Mesenteric fat pad (tissue), 1 donor: ENCODE measurements at regions not wholly inside any gene's neighbourhood (a gene's known extent, or its start where the extent isn't known, plus 50 kb on each side); places are given as distances from the start of the nearest gene placed in this dataset.

Source experiments
- DNase-seq: peaks from one replicate; pipeline ENCODE4 v3.0.0-alpha.2; 2020; ENCODE audit warnings: low spot score
- donor health status: DM: yes; HTN: yes; CAD: no.

- peak; percentile 75 for DNase-seq
These were observed 154.4 kb upstream of the COL5A1 start for GRCh38 chr9:134487066-134487710.

- DNase-seq: peak; percentile 89
These were observed 153.0 kb upstream of the COL5A1 start for GRCh38 chr9:134488331-134489280.

GRCh38 chr9:134489621-134490408 is 151.8 kb upstream of the COL5A1 start:
- peak; percentile 84 for DNase-seq

GRCh38 chr9:134490446-134490845 is 151.2 kb upstream of the COL5A1 start:
- DNase-seq: peak; percentile 57

- DNase-seq: peak; percentile 83
These were observed 150.3 kb upstream of the COL5A1 start for GRCh38 chr9:134491196-134491835.

- DNase-seq: peak; percentile 87
These were observed 149.7 kb upstream of the COL5A1 start for GRCh38 chr9:134491856-134492255.

- DNase-seq: peak; percentile 88
These were observed 149.3 kb upstream of the COL5A1 start for GRCh38 chr9:134492281-134492691.

- peak; percentile 72 for DNase-seq
These were observed 148.7 kb upstream of the COL5A1 start for GRCh38 chr9:134492721-134493460.

- peak; percentile 75 for DNase-seq
These were observed 147.9 kb upstream of the COL5A1 start for GRCh38 chr9:134493461-134494272.

- DNase-seq: peak; percentile 55
These were observed 147.3 kb upstream of the COL5A1 start for GRCh38 chr9:134494273-134494815.

GRCh38 chr9:134494905-134495304 is 146.7 kb upstream of the COL5A1 start:
- DNase-seq: peak; percentile 75

- peak; percentile 62 for DNase-seq
These were observed 145.7 kb upstream of the COL5A1 start for GRCh38 chr9:134495881-134496412.

- DNase-seq: peak; percentile 89
These were observed 145.0 kb upstream of the COL5A1 start for GRCh38 chr9:134496413-134497282.

- DNase-seq: no peak
These were observed 144.2 kb upstream of the COL5A1 start for GRCh38 chr9:134497283-134497860.

GRCh38 chr9:134498814-134499166 is 142.8 kb upstream of the COL5A1 start:
- DNase-seq: no peak

- DNase-seq: peak; percentile 85
These were observed 140.5 kb upstream of the COL5A1 start for GRCh38 chr9:134500931-134501760.
